WTC11 (cell line): ENCODE measurements at regions not wholly inside any gene's neighbourhood (a gene's known extent, or its start where the extent isn't known, plus 50 kb on each side); places are given as distances from the start of the nearest gene placed in this dataset.

Experiments used
- ATAC-seq: fragments of 200-7000 bp; cut with Tn5 transposase; 2 replicates; pipeline ENCODE4 v1.10.0; 2021; ENCODE audit warnings: mild to moderate bottlenecking, moderate library complexity
- CTCF ChIA-PET: fragments of 300-600 bp; sonication (Branson Sonifier 250); formaldehyde crosslinking; loops from one replicate; lab custom pipeline; 2021; ENCODE audit warnings: antibody characterized with exemption; lab: Charles Lee
- POLR2A ChIA-PET: fragments of 350-600 bp; sonication (Branson Sonifier 250); formaldehyde crosslinking; loops from one replicate; lab custom pipeline; 2021; ENCODE audit warnings: antibody characterized with exemption; lab: Charles Lee
- DNase-seq: peaks from one replicate; pipeline ENCODE4 v3.0.0; 2021; ENCODE audit warnings: low spot score
- H3K27ac Mint-ChIP-seq: 2 replicates; pipeline ENCODE4 v1.8.0; 2021; ENCODE audit warnings: mixed read lengths
- H3K27me3 Mint-ChIP-seq: 2 replicates; pipeline ENCODE4 v1.8.0; 2021; ENCODE audit warnings: low read depth, mild to moderate bottlenecking, moderate library complexity, mixed read lengths
- H3K36me3 Mint-ChIP-seq: 2 replicates; pipeline ENCODE4 v1.8.0; 2021; ENCODE audit warnings: mixed read lengths
- H3K4me1 Mint-ChIP-seq: 2 replicates; pipeline ENCODE4 v1.8.0; 2022; ENCODE audit warnings: mixed read lengths
- H3K4me3 Mint-ChIP-seq: 2 replicates; pipeline ENCODE4 v1.8.0; 2021; ENCODE audit warnings: mild to moderate bottlenecking, moderate library complexity, mixed read lengths
- H3K9me3 Mint-ChIP-seq: 2 replicates; pipeline ENCODE4 v1.8.0; 2021; ENCODE audit warnings: mixed read lengths
- CDX4 ChIP-seq: fragments of 250-450 bp; sonication (Bioruptor Pico); IDR thresholded peaks from 2 replicates; pipeline ENCODE4 v1.9.0; 2021; ENCODE audit warnings: moderate library complexity, mild to moderate bottlenecking, inconsistent platforms, borderline replicate concordance
- E2F1 ChIP-seq: sonication (generic); formaldehyde crosslinking; IDR thresholded peaks from 2 replicates; pipeline ENCODE4 v1.8.0; 2022; ENCODE audit warnings: mild to moderate bottlenecking, missing genetic modification reagents
- EMX1 ChIP-seq: fragments of 250-450 bp; sonication (Bioruptor Pico); IDR thresholded peaks from 2 replicates; pipeline ENCODE4 v1.8.0; 2021; ENCODE audit warnings: mild to moderate bottlenecking
- FOXP1 ChIP-seq: sonication (generic); formaldehyde crosslinking; IDR thresholded peaks from 2 replicates; pipeline ENCODE4 v1.8.0; 2022; ENCODE audit warnings: missing genetic modification reagents, mild to moderate bottlenecking, moderate library complexity, borderline replicate concordance
- JUN ChIP-seq: sonication (generic); formaldehyde crosslinking; IDR thresholded peaks from 2 replicates; pipeline ENCODE4 v1.8.0; 2023; ENCODE audit warnings: mild to moderate bottlenecking, missing genetic modification reagents
- MXD4 ChIP-seq: fragments of 250-450 bp; sonication (Bioruptor Pico); IDR thresholded peaks from 2 replicates; pipeline ENCODE4 v1.8.0; 2021; ENCODE audit warnings: mild to moderate bottlenecking, moderate library complexity, borderline replicate concordance
- NR1H2 ChIP-seq: sonication (generic); formaldehyde crosslinking; IDR thresholded peaks from 2 replicates; pipeline ENCODE4 v1.9.0; 2021; ENCODE audit warnings: mild to moderate bottlenecking, moderate library complexity, missing genetic modification reagents
- NR2C2 ChIP-seq: sonication (generic); formaldehyde crosslinking; IDR thresholded peaks from 2 replicates; pipeline ENCODE4 v1.8.0; 2022; ENCODE audit warnings: mild to moderate bottlenecking, missing genetic modification reagents
- OVOL2 ChIP-seq: fragments of 250-450 bp; sonication (Bioruptor Pico); IDR thresholded peaks from 2 replicates; pipeline ENCODE4 v1.9.0; 2021; ENCODE audit warnings: mild to moderate bottlenecking, borderline replicate concordance
- RORB ChIP-seq: fragments of 250-450 bp; sonication (Bioruptor Pico); IDR thresholded peaks from 2 replicates; pipeline ENCODE4 v1.9.0; 2021; ENCODE audit warnings: mild to moderate bottlenecking
- SMAD3 ChIP-seq: sonication (generic); formaldehyde crosslinking; IDR thresholded peaks from 2 replicates; pipeline ENCODE4 v1.8.0; 2022; ENCODE audit warnings: missing genetic modification reagents, mild to moderate bottlenecking, borderline replicate concordance
- TCF7 ChIP-seq: sonication (generic); formaldehyde crosslinking; IDR thresholded peaks from 2 replicates; pipeline ENCODE4 v1.8.0; 2022; ENCODE audit warnings: mild to moderate bottlenecking, low read depth, missing genetic modification reagents, moderate library complexity
- ZNF219 ChIP-seq: sonication (generic); formaldehyde crosslinking; IDR thresholded peaks from 2 replicates; pipeline ENCODE4 v1.8.0; 2023; ENCODE audit warnings: missing genetic modification reagents, mild to moderate bottlenecking, borderline replicate concordance
- TF ChIP-seq, protein P1 (sequence below): sonication (generic); formaldehyde crosslinking; IDR thresholded peaks from 2 replicates; pipeline ENCODE4 v1.8.1; 2022; ENCODE audit warnings: mild to moderate bottlenecking, missing genetic modification reagents, moderate library complexity, borderline replicate concordance
- TF ChIP-seq, protein P2 (sequence below): sonication (generic); formaldehyde crosslinking; IDR thresholded peaks from 2 replicates; pipeline ENCODE4 v1.8.1; 2023; ENCODE audit warnings: mild to moderate bottlenecking, missing genetic modification reagents
- TF ChIP-seq, protein P3 (sequence below): sonication (generic); formaldehyde crosslinking; IDR thresholded peaks from 2 replicates; pipeline ENCODE4 v1.8.1; 2022; ENCODE audit warnings: missing genetic modification reagents, borderline replicate concordance
- TF ChIP-seq, protein P4 (sequence below): fragments of 250-450 bp; sonication (Bioruptor Pico); IDR thresholded peaks from 2 replicates; pipeline ENCODE4 v1.9.0; 2021; ENCODE audit warnings: mild to moderate bottlenecking
- TF ChIP-seq, protein P5 (sequence below): sonication (generic); formaldehyde crosslinking; IDR thresholded peaks from 2 replicates; pipeline ENCODE4 v1.8.0; 2022; ENCODE audit warnings: mild to moderate bottlenecking, missing genetic modification reagents
- TF ChIP-seq, protein P6 (sequence below): fragments of 250-450 bp; sonication (Bioruptor Pico); conservative IDR thresholded peaks from 2 replicates; pipeline ENCODE4 v1.9.0; 2021; ENCODE audit warnings: mild to moderate bottlenecking

- TF ChIP-seq E2F1 = no peak
- no peak for TF ChIP-seq EMX1 (CRISPR knock-in tag)
- TF ChIP-seq OVOL2 (CRISPR knock-in tag) = no peak
- TF ChIP-seq ZNF219 (CRISPR knock-in tag) = no peak
- TF ChIP-seq JUN (CRISPR knock-in tag) = no peak
- no peak for TF ChIP-seq MXD4 (CRISPR knock-in tag)
- no peak for TF ChIP-seq RORB (CRISPR knock-in tag)
These were observed 783.6 kb upstream of the ACVR2A start (continued) for GRCh38 chr2:147061269-147061668.

DNA sequence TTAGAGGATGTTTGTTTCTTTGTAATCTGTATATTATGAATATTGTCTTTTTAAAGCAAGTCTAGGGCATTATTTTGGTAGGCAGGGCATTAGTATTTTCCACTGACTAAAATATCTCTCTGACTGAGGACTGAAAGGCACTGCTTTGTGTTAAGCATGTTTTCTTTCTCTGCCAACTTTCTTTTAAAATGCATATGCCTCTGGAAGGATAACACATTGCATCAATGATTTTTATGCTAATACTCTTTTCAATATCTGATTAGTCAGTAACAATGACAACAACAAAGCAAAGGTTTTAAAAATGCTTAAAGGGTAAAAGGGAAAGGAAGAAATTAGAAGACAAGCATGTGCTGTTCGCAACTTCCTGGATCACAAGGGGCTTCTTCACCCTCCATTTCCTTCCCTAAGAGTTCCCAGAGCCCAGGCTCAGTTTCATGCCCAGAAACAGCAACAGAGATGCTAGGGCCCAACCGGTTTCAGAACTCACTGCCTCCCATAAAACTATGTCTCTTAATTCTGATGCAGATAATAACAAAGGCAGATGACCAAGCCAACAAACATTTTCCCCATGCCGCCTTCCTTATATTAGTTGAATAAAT lies 786.8 kb upstream of the ACVR2A start:
- Mint-ChIP-seq H3K4me1 (peaks cover 32% of the 10 kb centered on the region), H3K9me3 (peaks cover 7% of the 10 kb centered on the region; the same call in 1 of the 2 replicates), H3K4me3 (no peak overlapping the region), H3K27ac (peak overlapping the region; percentile 28; the same call in 1 of the 2 replicates), H3K27me3 (no peaks in the 10 kb centered on the region), H3K36me3 (peaks cover 2% of the 10 kb centered on the region; the same call in 1 of the 2 replicates)
- DNase-seq (no peak), ATAC-seq (peak; percentile 66)
- TF ChIP-seq SMAD3 (CRISPR knock-in tag) (no peak), TCF7 (CRISPR knock-in tag) (no peak), CDX4 (CRISPR knock-in tag) (no peak), NR1H2 (CRISPR knock-in tag) (no peak), FOXP1 (no peak), NR2C2 (CRISPR knock-in tag) (no peak)
- TF ChIP-seq, protein P1, sequence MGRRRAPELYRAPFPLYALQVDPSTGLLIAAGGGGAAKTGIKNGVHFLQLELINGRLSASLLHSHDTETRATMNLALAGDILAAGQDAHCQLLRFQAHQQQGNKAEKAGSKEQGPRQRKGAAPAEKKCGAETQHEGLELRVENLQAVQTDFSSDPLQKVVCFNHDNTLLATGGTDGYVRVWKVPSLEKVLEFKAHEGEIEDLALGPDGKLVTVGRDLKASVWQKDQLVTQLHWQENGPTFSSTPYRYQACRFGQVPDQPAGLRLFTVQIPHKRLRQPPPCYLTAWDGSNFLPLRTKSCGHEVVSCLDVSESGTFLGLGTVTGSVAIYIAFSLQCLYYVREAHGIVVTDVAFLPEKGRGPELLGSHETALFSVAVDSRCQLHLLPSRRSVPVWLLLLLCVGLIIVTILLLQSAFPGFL = no peak
- TF ChIP-seq, protein P2, sequence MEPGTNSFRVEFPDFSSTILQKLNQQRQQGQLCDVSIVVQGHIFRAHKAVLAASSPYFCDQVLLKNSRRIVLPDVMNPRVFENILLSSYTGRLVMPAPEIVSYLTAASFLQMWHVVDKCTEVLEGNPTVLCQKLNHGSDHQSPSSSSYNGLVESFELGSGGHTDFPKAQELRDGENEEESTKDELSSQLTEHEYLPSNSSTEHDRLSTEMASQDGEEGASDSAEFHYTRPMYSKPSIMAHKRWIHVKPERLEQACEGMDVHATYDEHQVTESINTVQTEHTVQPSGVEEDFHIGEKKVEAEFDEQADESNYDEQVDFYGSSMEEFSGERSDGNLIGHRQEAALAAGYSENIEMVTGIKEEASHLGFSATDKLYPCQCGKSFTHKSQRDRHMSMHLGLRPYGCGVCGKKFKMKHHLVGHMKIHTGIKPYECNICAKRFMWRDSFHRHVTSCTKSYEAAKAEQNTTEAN (CRISPR knock-in tag) = no peak
- TF ChIP-seq, protein P3, sequence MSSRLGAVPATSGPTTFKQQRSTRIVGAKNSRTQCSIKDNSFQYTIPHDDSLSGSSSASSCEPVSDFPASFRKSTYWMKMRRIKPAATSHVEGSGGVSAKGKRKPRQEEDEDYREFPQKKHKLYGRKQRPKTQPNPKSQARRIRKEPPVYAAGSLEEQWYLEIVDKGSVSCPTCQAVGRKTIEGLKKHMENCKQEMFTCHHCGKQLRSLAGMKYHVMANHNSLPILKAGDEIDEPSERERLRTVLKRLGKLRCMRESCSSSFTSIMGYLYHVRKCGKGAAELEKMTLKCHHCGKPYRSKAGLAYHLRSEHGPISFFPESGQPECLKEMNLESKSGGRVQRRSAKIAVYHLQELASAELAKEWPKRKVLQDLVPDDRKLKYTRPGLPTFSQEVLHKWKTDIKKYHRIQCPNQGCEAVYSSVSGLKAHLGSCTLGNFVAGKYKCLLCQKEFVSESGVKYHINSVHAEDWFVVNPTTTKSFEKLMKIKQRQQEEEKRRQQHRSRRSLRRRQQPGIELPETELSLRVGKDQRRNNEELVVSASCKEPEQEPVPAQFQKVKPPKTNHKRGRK (CRISPR knock-in tag) = no peak
- TF ChIP-seq, protein P4, sequence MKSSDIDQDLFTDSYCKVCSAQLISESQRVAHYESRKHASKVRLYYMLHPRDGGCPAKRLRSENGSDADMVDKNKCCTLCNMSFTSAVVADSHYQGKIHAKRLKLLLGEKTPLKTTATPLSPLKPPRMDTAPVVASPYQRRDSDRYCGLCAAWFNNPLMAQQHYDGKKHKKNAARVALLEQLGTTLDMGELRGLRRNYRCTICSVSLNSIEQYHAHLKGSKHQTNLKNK (CRISPR knock-in tag) = no peak
- TF ChIP-seq, protein P5, sequence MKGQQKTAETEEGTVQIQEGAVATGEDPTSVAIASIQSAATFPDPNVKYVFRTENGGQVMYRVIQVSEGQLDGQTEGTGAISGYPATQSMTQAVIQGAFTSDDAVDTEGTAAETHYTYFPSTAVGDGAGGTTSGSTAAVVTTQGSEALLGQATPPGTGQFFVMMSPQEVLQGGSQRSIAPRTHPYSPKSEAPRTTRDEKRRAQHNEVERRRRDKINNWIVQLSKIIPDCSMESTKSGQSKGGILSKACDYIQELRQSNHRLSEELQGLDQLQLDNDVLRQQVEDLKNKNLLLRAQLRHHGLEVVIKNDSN = no peak
- TF ChIP-seq, protein P6, sequence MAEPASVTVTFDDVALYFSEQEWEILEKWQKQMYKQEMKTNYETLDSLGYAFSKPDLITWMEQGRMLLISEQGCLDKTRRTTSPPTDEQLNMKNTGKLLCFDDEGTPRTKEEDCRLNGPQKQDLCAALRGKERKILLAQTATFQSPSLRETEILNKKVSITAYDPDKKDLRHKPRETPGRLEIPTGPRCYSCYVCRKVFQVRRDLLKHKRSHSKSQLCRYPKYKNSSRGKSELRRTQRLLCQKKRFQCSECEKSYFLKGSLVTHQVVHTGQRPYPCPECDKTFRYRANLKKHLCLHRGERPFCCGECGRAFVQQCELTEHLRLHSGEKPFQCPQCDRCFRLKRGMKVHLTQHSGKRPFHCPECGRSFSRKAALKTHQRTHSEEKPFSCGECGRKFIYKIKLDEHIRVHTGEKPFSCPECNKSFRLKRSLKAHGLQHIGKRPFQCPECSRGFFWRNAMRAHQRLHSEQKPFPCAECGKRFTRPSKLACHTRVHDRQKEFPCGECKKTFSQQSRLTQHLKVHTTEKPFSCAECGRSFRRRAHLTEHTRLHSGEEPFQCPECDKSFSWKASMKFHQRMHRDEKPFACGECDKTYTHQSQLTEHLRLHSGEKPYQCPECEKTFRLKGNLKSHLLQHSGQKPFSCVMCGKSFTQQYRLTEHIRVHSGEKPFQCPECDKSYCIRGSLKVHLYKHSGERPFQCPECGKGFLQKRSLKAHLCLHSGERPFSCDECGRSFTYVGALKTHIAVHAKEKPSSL (CRISPR knock-in tag) = no peak
- ChIA-PET POLR2A (no interaction called here), CTCF (interaction anchor here (1.2 kb wide), 1 partner anchor 10 kb away, joined by 3 read pairs; no protein-coding TSS in a partner anchor)
